Liver (tissue), 3 donors: ENCODE measurements at regions not wholly inside any gene's neighbourhood (a gene's known extent, or its start where the extent isn't known, plus 50 kb on each side); places are given as distances from the start of the nearest gene placed in this dataset.

Experiments used
- CTCF ChIP-seq: fragments of 150-350 bp; IDR thresholded peaks from 2 replicates; pipeline ENCODE4 v1.5.1; 2017; ENCODE audit warnings: improper control_type of control experiment, low read depth, low read length; ENCODE audit not compliant: missing input control
- GABPA ChIP-seq, 2 donors: IDR thresholded peaks in 1 of 2; conservative IDR thresholded peaks in 1 of 2; 2 replicates each; pipeline ENCODE4 v1.6.1; 2016; ENCODE audit warnings: antibody characterized with exemption in 2 of 2, mild to moderate bottlenecking in 1 of 2, moderate library complexity in 1 of 2
- JUND ChIP-seq, 2 donors: IDR thresholded peaks; 2 replicates each; pipeline ENCODE4 v1.6.1; 2016; ENCODE audit warnings: antibody characterized with exemption in 2 of 2
- SP1 ChIP-seq: IDR thresholded peaks from 2 replicates; pipeline ENCODE4 v1.6.1; 2018; ENCODE audit warnings: antibody characterized with exemption, mild to moderate bottlenecking
- TAF1 ChIP-seq: conservative IDR thresholded peaks from 2 replicates; pipeline ENCODE4 v1.6.1; 2016; ENCODE audit warnings: antibody characterized with exemption, mild to moderate bottlenecking
- YY1 ChIP-seq: IDR thresholded peaks from 2 replicates; pipeline ENCODE4 v1.6.1; 2016; ENCODE audit warnings: antibody characterized with exemption, mild to moderate bottlenecking
- donor health status: healthy.
- donor health status: healthy.

GRCh38 chr2:71897137-71897480, 250.6 kb downstream of the CYP26B1 start:
- TF ChIP-seq GABPA (IDR thresholded peaks at IDR 0.05 in 1 of 2, conservative IDR thresholded peaks at IDR 0.05 in 1 of 2) = no peak
- TF ChIP-seq SP1 = no peak
- TF ChIP-seq YY1 = no peak
- no peak for TF ChIP-seq CTCF
- no peak for TF ChIP-seq JUND (IDR thresholded peaks at IDR 0.05)
- TF ChIP-seq TAF1 = no peak
